ENCODE measurements at regions not wholly inside any gene's neighbourhood (a gene's known extent, or its start where the extent isn't known, plus 50 kb on each side); places are given as distances from the start of the nearest gene placed in this dataset.

DNA sequence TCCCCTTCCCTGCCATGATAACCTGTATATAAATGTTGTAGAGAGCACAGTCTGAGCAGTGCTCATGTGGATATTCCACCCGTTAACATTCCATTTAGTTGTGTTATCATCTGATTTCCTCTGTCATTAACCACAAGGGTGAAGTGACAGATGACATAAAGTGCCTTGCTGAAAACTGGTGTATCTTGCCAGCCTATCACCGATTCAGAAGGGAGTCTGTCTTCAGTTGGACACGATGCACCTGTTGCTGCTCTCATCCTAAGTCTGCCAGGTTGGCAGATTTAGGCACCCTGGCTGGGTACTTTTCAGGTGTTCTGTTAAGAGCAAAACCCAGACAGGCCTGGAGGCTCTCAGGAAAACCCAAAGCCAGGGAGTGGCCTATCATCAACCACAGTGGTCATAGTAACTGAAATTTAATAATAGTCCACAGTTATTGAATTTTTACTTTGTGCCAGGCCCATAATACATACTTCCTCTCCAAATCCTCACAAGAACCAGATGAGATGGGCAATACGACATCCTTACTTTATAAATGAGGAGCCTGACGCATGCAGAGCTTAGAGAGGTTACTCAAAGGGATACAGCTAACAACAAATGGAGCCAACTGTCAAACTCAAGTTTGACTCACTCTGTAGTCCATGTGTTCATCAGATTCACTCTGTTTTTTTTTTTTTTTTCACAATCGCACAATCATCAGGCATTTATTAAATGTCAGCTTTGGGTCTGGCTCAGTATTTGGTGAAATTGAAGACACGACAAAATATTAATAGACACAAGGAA is 100.7 kb upstream of the SPRY4 start:
- H3K4me1 ChIP-seq (ENCODE audit: control insufficient read depth, extremely low read depth, insufficient read depth, low read length): peaks cover 53% of the 10 kb centered on the region
- TF ChIP-seq JUN (IDR thresholded peaks at IDR 0.05; ENCODE audit: borderline replicate concordance, insufficient read depth, insufficient read length, low read depth) (no peak), POLR2A (IDR thresholded peaks at IDR 0.05; ENCODE audit: low read depth, low read length) (no peak), GATA2 (IDR thresholded peaks at IDR 0.05; ENCODE audit: insufficient read depth, insufficient read length, low read depth, low read length) (no peak), POLR2AphosphoS5 (IDR thresholded peaks at IDR 0.05; ENCODE audit: insufficient read depth, low read depth, low read length) (no peak), EZH2 (IDR thresholded peaks at IDR 0.05; ENCODE audit: borderline replicate concordance, low read depth, low read length, severe bottlenecking) (no peak), FOS (IDR thresholded peaks at IDR 0.05; ENCODE audit: borderline replicate concordance, insufficient read depth, low read length) (no peak), MYC (IDR thresholded peaks at IDR 0.05; ENCODE audit: low read depth, low read length) (no peak)
- TF ChIP-seq, protein P1, sequence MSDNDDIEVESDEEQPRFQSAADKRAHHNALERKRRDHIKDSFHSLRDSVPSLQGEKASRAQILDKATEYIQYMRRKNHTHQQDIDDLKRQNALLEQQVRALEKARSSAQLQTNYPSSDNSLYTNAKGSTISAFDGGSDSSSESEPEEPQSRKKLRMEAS (IDR thresholded peaks at IDR 0.05; ENCODE audit: insufficient read depth, insufficient read length): no peak
- TF ChIP-seq, protein P2, sequence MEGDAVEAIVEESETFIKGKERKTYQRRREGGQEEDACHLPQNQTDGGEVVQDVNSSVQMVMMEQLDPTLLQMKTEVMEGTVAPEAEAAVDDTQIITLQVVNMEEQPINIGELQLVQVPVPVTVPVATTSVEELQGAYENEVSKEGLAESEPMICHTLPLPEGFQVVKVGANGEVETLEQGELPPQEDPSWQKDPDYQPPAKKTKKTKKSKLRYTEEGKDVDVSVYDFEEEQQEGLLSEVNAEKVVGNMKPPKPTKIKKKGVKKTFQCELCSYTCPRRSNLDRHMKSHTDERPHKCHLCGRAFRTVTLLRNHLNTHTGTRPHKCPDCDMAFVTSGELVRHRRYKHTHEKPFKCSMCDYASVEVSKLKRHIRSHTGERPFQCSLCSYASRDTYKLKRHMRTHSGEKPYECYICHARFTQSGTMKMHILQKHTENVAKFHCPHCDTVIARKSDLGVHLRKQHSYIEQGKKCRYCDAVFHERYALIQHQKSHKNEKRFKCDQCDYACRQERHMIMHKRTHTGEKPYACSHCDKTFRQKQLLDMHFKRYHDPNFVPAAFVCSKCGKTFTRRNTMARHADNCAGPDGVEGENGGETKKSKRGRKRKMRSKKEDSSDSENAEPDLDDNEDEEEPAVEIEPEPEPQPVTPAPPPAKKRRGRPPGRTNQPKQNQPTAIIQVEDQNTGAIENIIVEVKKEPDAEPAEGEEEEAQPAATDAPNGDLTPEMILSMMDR (IDR thresholded peaks at IDR 0.05; ENCODE audit: extremely low read depth in 1 of 2, insufficient read depth in 1 of 2, low read depth in 1 of 2, low read length in 2 of 2): no peak
- peak overlapping the region in 1 of 3 experiments; percentile 38 for H3K4me3 ChIP-seq (replicated peaks in 1 of 3; ENCODE audit: insufficient read depth in 1 of 3, low read depth in 1 of 3, low read length in 3 of 3)
- no peaks in the 10 kb centered on the region for H4K20me1 ChIP-seq (replicated peaks; ENCODE audit: control insufficient read depth, extremely low read depth, insufficient read depth, low read length)
- no peaks in the 10 kb centered on the region for H3K27me3 ChIP-seq (ENCODE audit: control insufficient read depth in 2 of 2, insufficient read depth in 2 of 2, low read length in 2 of 2)
- no peak for FAIRE-seq
- peak overlapping the region; percentile 70 for H3K27ac ChIP-seq (ENCODE audit: insufficient read depth, low read depth, low read length)
- H2AFZ ChIP-seq (ENCODE audit: low read depth, low read length): no peak overlapping the region
- dilution Hi-C loops (cut with MboI; ENCODE audit: extremely low pct_ligation_motif_present, low sequenced_read_pairs): no loop called here
- H3K4me2 ChIP-seq (ENCODE audit: insufficient read depth, low read length): peak overlapping the region; percentile 18
- no peak for DNase-seq (ENCODE audit: low read depth, low spot score)
- no peaks in the 10 kb centered on the region for H3K79me2 ChIP-seq (ENCODE audit: control insufficient read depth, insufficient read depth, low read length)
- no TSS peak for BruUV-seq (replicated peaks)
- CTCF ChIA-PET: interaction anchor here (0.9 to 2.4 kb wide), 10 partner anchors 10 to 278 kb away, joined by 3 to 10 read pairs (median 4); no protein-coding TSS in a partner anchor
- peak overlapping the region; percentile 50 for H3K9ac ChIP-seq (replicated peaks; ENCODE audit: extremely low read depth, insufficient read depth, low read length)
- intact Hi-C loops (cut with micrococcal nuclease): loop anchor here (1.0 to 2.0 kb wide), 10 partner anchors 21 to 273 kb away; partner anchors contain the start of gene SPRY4
- no peaks in the 10 kb centered on the region for H3K9me3 ChIP-seq (replicated peaks; ENCODE audit: control insufficient read depth, insufficient read depth, low read length)
- POLR2A ChIA-PET: no interaction called here
- H3K9me1 ChIP-seq (replicated peaks; ENCODE audit: control insufficient read depth, extremely low read depth, insufficient read depth, low read length): no peaks in the 10 kb centered on the region
- no peaks in the 10 kb centered on the region for H3K36me3 ChIP-seq (ENCODE audit: control insufficient read depth in 2 of 2, extremely low read depth in 1 of 2, insufficient read depth in 2 of 2, low read length in 2 of 2)
